GM13977 (cell line): ENCODE measurements at regions not wholly inside any gene's neighbourhood (a gene's known extent, or its start where the extent isn't known, plus 50 kb on each side); places are given as distances from the start of the nearest gene placed in this dataset.
"Not testable (repeated sequence)": the region's sequence is repeated elsewhere in the genome, so short reads cannot be mapped to it uniquely, and the experiment has no call there.

ENCODE experiments used
- DNase-seq: peaks from one replicate; pipeline ENCODE4 v3.0.0; 2012; ENCODE audit warnings: low spot score
- CTCF ChIP-seq: IDR thresholded peaks from 2 replicates; pipeline ENCODE4 v1.5.1; 2012; ENCODE audit warnings: mild to moderate bottlenecking, control low read depth; ENCODE audit not compliant: insufficient read depth; ENCODE audit errors: extremely low read depth, missing control alignments
- in situ Hi-C: fragments of 300-500 bp; cut with MboI; formaldehyde crosslinking; loops from one replicate; pipeline ENCODE4 v1.12.0; 2022; ENCODE audit warnings: low sequenced_read_pairs, low pct_unique_long_range_greater_than_20kb, mixed read lengths, inconsistent platforms; ENCODE audit not compliant: unreplicated experiment

- in situ Hi-C loops: no loop called here
- TF ChIP-seq CTCF: no peak
- no peak for DNase-seq
Measured at GRCh38 chr12:25883026-25883916, 75.2 kb upstream of the RASSF8 start.

GRCh38 chr12:25884024-25884919, 74.2 kb upstream of the RASSF8 start:
- in situ Hi-C loops: no loop called here
- no peak for DNase-seq
- TF ChIP-seq CTCF: no peak

GRCh38 chr12:25884920-25885234, 73.6 kb upstream of the RASSF8 start:
- TF ChIP-seq CTCF: no peak
- in situ Hi-C loops: no loop called here
- no peak for DNase-seq

GRCh38 chr12:25886396-25886795, 72.1 kb upstream of the RASSF8 start:
- no peak for TF ChIP-seq CTCF

GRCh38 chr12:25887367-25887766, 71.1 kb upstream of the RASSF8 start:
- no peak for DNase-seq
- in situ Hi-C loops: no loop called here
- TF ChIP-seq CTCF: no peak

More at GRCh38 chr12:25886396-25886795, 72.1 kb upstream of the RASSF8 start:
- in situ Hi-C loops: no loop called here
- no peak for DNase-seq

- in situ Hi-C loops: no loop called here
- TF ChIP-seq CTCF: no peak
- no peak for DNase-seq
Measured at GRCh38 chr12:25889185-25889584, 69.3 kb upstream of the RASSF8 start.

- in situ Hi-C loops, DNase-seq: not testable (repeated sequence)
Measured at GRCh38 chr12:25891095-25891494, 67.4 kb upstream of the RASSF8 start.
